ENCODE measurements at regions not wholly inside any gene's neighbourhood (a gene's known extent, or its start where the extent isn't known, plus 50 kb on each side); places are given as distances from the start of the nearest gene placed in this dataset.

- no peak for DNase-seq (ENCODE audit: low read depth, low spot score)
- in situ Hi-C loops (cut with HindIII; ENCODE audit: low sequenced_read_pairs) = no loop called here
- TF ChIP-seq CTCF (IDR thresholded peaks at IDR 0.05; ENCODE audit: low read depth, low read length) = no peak
- no peak overlapping the region for H3K4me3 ChIP-seq (ENCODE audit: low read depth, low read length)
Observed at GRCh38 chr7:13835442-13835841, 154.0 kb downstream of the ETV1 start.

GRCh38 chr7:13839063-13839462 is 150.4 kb downstream of the ETV1 start:
- no peak for TF ChIP-seq CTCF (IDR thresholded peaks at IDR 0.05; ENCODE audit: low read depth, low read length)
- no peak for DNase-seq (ENCODE audit: low read depth, low spot score)
- H3K4me3 ChIP-seq (ENCODE audit: low read depth, low read length) = no peak overlapping the region
- in situ Hi-C loops (cut with HindIII; ENCODE audit: low sequenced_read_pairs) = no loop called here
